ENCODE measurements at regions not wholly inside any gene's neighbourhood (a gene's known extent, or its start where the extent isn't known, plus 50 kb on each side); places are given as distances from the start of the nearest gene placed in this dataset.

DNA sequence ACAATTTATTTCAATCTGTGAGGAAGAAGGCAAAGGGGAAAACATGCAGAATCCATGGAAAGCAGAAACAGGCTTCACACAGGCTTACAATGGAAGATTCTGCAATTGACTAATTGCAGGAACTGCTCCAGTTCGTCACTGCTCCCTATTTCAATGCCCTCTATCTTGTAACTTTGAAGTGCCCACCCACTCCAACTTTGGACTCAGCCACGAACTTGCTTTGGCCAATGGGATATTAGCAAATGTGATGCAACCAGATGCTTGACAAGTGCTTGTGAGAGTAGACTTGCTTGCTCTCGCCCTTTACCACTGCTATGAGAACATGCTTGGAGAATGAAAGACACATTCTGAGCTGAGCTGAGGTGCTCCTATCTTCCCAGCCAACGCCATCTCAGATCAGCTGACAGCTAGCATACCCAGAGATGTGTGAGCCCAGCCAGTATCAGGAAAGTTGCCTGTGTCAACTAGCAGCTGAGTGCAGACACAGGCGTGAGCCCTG is 105.7 kb upstream of the PTCHD1 start:
- Histone ChIP-seq H3F3A (replicated peaks; ENCODE audit: insufficient read depth) (no peaks in the 10 kb centered on the region), H3K9me3 (no peaks in the 10 kb centered on the region), H3K27me3 (ENCODE audit: insufficient read depth) (no peaks in the 10 kb centered on the region), H2AFZ (ENCODE audit: low read depth) (no peak overlapping the region), H3K4me3 (ENCODE audit: low read depth in 2 of 2, low read length in 1 of 2) (no peak overlapping the region), H3K79me2 (ENCODE audit: insufficient read depth) (no peaks in the 10 kb centered on the region), H4K20me1 (ENCODE audit: insufficient read depth) (no peaks in the 10 kb centered on the region), H3K4me1 (ENCODE audit: control insufficient read depth in 1 of 2, insufficient read depth in 2 of 2, low read depth in 1 of 2, low read length in 1 of 2) (no peaks in the 10 kb centered on the region), H3K9ac (no peak overlapping the region), H3K27ac (ENCODE audit: low read depth in 2 of 2, low read length in 1 of 2) (no peak overlapping the region), H3K4me2 (no peak overlapping the region), H3K9me2 (no peaks in the 10 kb centered on the region), H3K36me3 (replicated peaks in 1 of 2; ENCODE audit: control insufficient read depth in 1 of 2, insufficient read depth in 2 of 2, low read length in 1 of 2) (no peaks in the 10 kb centered on the region)
- ChIA-PET CTCF (no interaction called here), POLR2A (no interaction called here)
- no peak for DNase-seq
- TF ChIP-seq MEF2A (IDR thresholded peaks at IDR 0.05; ENCODE audit: borderline replicate concordance, low read depth): no peak
- TF ChIP-seq, protein P1, sequence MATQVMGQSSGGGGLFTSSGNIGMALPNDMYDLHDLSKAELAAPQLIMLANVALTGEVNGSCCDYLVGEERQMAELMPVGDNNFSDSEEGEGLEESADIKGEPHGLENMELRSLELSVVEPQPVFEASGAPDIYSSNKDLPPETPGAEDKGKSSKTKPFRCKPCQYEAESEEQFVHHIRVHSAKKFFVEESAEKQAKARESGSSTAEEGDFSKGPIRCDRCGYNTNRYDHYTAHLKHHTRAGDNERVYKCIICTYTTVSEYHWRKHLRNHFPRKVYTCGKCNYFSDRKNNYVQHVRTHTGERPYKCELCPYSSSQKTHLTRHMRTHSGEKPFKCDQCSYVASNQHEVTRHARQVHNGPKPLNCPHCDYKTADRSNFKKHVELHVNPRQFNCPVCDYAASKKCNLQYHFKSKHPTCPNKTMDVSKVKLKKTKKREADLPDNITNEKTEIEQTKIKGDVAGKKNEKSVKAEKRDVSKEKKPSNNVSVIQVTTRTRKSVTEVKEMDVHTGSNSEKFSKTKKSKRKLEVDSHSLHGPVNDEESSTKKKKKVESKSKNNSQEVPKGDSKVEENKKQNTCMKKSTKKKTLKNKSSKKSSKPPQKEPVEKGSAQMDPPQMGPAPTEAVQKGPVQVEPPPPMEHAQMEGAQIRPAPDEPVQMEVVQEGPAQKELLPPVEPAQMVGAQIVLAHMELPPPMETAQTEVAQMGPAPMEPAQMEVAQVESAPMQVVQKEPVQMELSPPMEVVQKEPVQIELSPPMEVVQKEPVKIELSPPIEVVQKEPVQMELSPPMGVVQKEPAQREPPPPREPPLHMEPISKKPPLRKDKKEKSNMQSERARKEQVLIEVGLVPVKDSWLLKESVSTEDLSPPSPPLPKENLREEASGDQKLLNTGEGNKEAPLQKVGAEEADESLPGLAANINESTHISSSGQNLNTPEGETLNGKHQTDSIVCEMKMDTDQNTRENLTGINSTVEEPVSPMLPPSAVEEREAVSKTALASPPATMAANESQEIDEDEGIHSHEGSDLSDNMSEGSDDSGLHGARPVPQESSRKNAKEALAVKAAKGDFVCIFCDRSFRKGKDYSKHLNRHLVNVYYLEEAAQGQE (IDR thresholded peaks at IDR 0.05; ENCODE audit: low read depth, low read length): no peak
- TF ChIP-seq, protein P2, sequence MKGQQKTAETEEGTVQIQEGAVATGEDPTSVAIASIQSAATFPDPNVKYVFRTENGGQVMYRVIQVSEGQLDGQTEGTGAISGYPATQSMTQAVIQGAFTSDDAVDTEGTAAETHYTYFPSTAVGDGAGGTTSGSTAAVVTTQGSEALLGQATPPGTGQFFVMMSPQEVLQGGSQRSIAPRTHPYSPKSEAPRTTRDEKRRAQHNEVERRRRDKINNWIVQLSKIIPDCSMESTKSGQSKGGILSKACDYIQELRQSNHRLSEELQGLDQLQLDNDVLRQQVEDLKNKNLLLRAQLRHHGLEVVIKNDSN (IDR thresholded peaks at IDR 0.05; ENCODE audit: borderline replicate concordance, low read depth): no peak
- TF ChIP-seq, protein P3, sequence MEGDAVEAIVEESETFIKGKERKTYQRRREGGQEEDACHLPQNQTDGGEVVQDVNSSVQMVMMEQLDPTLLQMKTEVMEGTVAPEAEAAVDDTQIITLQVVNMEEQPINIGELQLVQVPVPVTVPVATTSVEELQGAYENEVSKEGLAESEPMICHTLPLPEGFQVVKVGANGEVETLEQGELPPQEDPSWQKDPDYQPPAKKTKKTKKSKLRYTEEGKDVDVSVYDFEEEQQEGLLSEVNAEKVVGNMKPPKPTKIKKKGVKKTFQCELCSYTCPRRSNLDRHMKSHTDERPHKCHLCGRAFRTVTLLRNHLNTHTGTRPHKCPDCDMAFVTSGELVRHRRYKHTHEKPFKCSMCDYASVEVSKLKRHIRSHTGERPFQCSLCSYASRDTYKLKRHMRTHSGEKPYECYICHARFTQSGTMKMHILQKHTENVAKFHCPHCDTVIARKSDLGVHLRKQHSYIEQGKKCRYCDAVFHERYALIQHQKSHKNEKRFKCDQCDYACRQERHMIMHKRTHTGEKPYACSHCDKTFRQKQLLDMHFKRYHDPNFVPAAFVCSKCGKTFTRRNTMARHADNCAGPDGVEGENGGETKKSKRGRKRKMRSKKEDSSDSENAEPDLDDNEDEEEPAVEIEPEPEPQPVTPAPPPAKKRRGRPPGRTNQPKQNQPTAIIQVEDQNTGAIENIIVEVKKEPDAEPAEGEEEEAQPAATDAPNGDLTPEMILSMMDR (IDR thresholded peaks at IDR 0.05): no peak
- TF ChIP-seq JUND (IDR thresholded peaks at IDR 0.05): no peak
- no peak for TF ChIP-seq SIN3A (IDR thresholded peaks at IDR 0.05; ENCODE audit: borderline replicate concordance, low read depth, low read length)
- 3% methylated on average over 5 of the region's 5 CpGs for whole genome bisulfite sequencing (ENCODE audit: low lambda C conversion rate)

DNA sequence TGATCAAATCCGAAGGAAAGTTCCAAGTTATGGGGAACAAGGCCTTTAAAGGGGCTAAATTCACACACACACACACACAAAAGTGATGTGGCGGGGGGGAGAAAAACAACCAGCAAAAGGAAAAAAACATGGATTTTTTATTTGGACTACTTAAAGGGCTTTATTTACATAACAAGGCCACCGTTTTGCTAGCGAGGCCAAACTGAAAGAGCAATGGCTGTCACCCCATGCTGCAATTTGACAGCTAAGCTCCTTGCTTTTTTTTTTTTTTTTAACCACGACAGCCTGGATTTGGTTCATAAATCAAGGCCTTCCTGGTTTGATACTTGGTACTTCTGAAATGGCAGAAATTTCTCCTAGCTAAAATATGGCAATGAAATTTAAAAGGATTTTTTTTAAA is 99.6 kb upstream of the PTCHD1 start:
- no peaks in the 10 kb centered on the region for H3F3A ChIP-seq (replicated peaks; ENCODE audit: insufficient read depth)
- no peaks in the 10 kb centered on the region for H3K27me3 ChIP-seq (ENCODE audit: insufficient read depth)
- no peak for DNase-seq
- H3K9me3 ChIP-seq: no peaks in the 10 kb centered on the region; the same call in 1 of the 2 replicates
- POLR2A ChIA-PET: interaction anchor here (0.6 kb wide), 1 partner anchor 1102 kb away, joined by 3 read pairs; no protein-coding TSS in a partner anchor
- H3K9me2 ChIP-seq: no peaks in the 10 kb centered on the region
- no peak overlapping the region for H3K27ac ChIP-seq (ENCODE audit: low read depth in 2 of 2, low read length in 1 of 2)
- H4K20me1 ChIP-seq (ENCODE audit: insufficient read depth): no peaks in the 10 kb centered on the region
- H3K4me3 ChIP-seq (ENCODE audit: low read depth in 2 of 2, low read length in 1 of 2): no peak overlapping the region
- H3K4me1 ChIP-seq (ENCODE audit: control insufficient read depth in 1 of 2, insufficient read depth in 2 of 2, low read depth in 1 of 2, low read length in 1 of 2): no peaks in the 10 kb centered on the region
- H3K79me2 ChIP-seq (ENCODE audit: insufficient read depth): no peaks in the 10 kb centered on the region
- H2AFZ ChIP-seq (ENCODE audit: low read depth): no peak overlapping the region
- H3K36me3 ChIP-seq (replicated peaks in 1 of 2; ENCODE audit: control insufficient read depth in 1 of 2, insufficient read depth in 2 of 2, low read length in 1 of 2): no peaks in the 10 kb centered on the region
- no peak overlapping the region for H3K9ac ChIP-seq
- 28% methylated on average over 5 of the region's 5 CpGs for WGBS (ENCODE audit: low lambda C conversion rate)
- CTCF ChIA-PET: no interaction called here
- no peak overlapping the region for H3K4me2 ChIP-seq
- TF ChIP-seq, protein P4, sequence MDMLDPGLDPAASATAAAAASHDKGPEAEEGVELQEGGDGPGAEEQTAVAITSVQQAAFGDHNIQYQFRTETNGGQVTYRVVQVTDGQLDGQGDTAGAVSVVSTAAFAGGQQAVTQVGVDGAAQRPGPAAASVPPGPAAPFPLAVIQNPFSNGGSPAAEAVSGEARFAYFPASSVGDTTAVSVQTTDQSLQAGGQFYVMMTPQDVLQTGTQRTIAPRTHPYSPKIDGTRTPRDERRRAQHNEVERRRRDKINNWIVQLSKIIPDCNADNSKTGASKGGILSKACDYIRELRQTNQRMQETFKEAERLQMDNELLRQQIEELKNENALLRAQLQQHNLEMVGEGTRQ (IDR thresholded peaks at IDR 0.05; ENCODE audit: borderline replicate concordance, low read depth, low read length): no peak
- TF ChIP-seq TEAD4 (IDR thresholded peaks at IDR 0.05; ENCODE audit: borderline replicate concordance, insufficient read depth) (no peak), JUND (IDR thresholded peaks at IDR 0.05) (no peak), RXRA (IDR thresholded peaks at IDR 0.05; ENCODE audit: borderline replicate concordance, low read depth) (no peak), FOXM1 (IDR thresholded peaks at IDR 0.05; ENCODE audit: low read depth) (no peak), NFIC (IDR thresholded peaks at IDR 0.05; ENCODE audit: borderline replicate concordance) (no peak), FOSL2 (IDR thresholded peaks at IDR 0.05; ENCODE audit: borderline replicate concordance, low read depth) (no peak), SIN3A (IDR thresholded peaks at IDR 0.05; ENCODE audit: borderline replicate concordance, low read depth, low read length) (no peak), EP300 (IDR thresholded peaks at IDR 0.05; ENCODE audit: borderline replicate concordance in 1 of 2, low read depth in 1 of 2, low read length in 1 of 2) (no peak), GABPA (IDR thresholded peaks at IDR 0.05; ENCODE audit: low read depth) (no peak), CHD2 (IDR thresholded peaks at IDR 0.05; ENCODE audit: low read length, partially characterized antibody) (no peak), MXI1 (IDR thresholded peaks at IDR 0.05; ENCODE audit: low read depth, low read length) (no peak)
- TF ChIP-seq, protein P5, sequence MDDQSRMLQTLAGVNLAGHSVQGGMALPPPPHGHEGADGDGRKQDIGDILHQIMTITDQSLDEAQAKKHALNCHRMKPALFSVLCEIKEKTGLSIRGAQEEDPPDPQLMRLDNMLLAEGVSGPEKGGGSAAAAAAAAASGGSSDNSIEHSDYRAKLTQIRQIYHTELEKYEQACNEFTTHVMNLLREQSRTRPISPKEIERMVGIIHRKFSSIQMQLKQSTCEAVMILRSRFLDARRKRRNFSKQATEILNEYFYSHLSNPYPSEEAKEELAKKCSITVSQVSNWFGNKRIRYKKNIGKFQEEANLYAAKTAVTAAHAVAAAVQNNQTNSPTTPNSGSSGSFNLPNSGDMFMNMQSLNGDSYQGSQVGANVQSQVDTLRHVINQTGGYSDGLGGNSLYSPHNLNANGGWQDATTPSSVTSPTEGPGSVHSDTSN (IDR thresholded peaks at IDR 0.05): no peak
- TF ChIP-seq, protein P6, sequence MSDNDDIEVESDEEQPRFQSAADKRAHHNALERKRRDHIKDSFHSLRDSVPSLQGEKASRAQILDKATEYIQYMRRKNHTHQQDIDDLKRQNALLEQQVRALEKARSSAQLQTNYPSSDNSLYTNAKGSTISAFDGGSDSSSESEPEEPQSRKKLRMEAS (IDR thresholded peaks at IDR 0.05; ENCODE audit: low read depth): no peak
